PC-9 (cell line): ENCODE measurements at regions not wholly inside any gene's neighbourhood (a gene's known extent, or its start where the extent isn't known, plus 50 kb on each side); places are given as distances from the start of the nearest gene placed in this dataset.

Source experiments
- EZH2 ChIP-seq: fragments of 200-600 bp; sonication (generic); IDR thresholded peaks from 2 replicates; pipeline ENCODE4 v1.8.0; 2017; ENCODE audit warnings: antibody characterized with exemption, low read depth
- TF ChIP-seq, protein P1 (sequence below): fragments of 200-600 bp; sonication (generic); conservative IDR thresholded peaks from 2 replicates; pipeline ENCODE4 v1.6.1; 2017; ENCODE audit warnings: mixed run types, antibody characterized with exemption, mild to moderate bottlenecking, moderate library complexity

DNA sequence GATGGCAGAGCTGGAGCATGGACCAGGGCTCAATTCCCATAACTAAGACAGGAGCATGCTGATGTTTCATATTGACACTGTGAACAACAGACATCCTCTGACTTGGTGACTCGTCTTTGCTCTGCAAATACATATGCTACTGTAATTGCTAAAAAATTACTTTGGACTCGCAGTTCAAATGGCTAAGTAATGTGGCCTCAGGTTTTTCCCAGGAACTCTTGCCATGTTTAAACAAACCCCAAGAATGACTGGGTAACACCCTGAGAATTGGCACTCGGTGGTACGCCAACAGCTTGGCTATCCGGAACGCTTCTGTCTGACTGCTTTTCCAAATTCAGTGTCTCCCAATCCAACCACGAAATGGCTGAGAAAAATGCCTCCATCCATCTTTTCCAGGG is 456.7 kb upstream of the THBS1 start:
- TF ChIP-seq EZH2, result no peak
- TF ChIP-seq, protein P1, sequence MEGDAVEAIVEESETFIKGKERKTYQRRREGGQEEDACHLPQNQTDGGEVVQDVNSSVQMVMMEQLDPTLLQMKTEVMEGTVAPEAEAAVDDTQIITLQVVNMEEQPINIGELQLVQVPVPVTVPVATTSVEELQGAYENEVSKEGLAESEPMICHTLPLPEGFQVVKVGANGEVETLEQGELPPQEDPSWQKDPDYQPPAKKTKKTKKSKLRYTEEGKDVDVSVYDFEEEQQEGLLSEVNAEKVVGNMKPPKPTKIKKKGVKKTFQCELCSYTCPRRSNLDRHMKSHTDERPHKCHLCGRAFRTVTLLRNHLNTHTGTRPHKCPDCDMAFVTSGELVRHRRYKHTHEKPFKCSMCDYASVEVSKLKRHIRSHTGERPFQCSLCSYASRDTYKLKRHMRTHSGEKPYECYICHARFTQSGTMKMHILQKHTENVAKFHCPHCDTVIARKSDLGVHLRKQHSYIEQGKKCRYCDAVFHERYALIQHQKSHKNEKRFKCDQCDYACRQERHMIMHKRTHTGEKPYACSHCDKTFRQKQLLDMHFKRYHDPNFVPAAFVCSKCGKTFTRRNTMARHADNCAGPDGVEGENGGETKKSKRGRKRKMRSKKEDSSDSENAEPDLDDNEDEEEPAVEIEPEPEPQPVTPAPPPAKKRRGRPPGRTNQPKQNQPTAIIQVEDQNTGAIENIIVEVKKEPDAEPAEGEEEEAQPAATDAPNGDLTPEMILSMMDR, result no peak
